ENCODE measurements at regions not wholly inside any gene's neighbourhood (a gene's known extent, or its start where the extent isn't known, plus 50 kb on each side); places are given as distances from the start of the nearest gene placed in this dataset.

DNA sequence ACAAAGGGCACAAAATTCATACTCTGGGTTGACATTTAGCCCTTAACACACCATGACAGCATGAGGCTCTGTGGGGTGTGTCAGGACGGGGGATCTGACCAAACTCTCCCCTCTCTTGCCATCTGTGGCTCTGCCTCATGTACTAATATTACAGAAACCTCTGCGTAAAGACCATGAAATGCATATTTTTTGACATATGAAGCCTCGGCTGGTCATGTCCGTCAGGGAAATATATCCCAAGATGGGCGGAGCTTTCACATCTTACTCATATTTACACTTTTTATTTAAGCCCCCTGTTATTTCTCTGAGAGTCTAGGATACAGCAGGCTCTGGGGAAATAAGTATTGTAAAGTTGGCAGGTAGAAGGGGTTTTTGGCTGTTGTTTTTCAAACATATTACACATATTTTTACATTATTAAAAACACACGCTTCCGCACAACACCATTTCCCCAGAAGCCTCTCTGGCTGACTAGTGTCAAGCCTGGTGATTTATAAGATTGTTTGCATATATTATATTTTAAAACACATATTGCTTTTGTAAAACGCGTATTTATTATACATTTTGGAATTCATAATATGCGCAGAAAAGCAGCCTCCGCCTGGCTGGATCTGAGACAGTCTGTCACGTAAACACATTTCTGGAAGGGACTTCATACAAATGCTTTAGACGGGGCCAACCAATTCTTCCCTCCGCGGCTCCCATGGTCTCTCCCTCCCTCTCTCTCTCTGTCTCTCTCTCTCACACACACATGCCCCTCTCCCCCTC, 237.7 kb upstream of the ZFHX3 start:
- H3K4me3 Mint-ChIP-seq, result no peak overlapping the region

DNA sequence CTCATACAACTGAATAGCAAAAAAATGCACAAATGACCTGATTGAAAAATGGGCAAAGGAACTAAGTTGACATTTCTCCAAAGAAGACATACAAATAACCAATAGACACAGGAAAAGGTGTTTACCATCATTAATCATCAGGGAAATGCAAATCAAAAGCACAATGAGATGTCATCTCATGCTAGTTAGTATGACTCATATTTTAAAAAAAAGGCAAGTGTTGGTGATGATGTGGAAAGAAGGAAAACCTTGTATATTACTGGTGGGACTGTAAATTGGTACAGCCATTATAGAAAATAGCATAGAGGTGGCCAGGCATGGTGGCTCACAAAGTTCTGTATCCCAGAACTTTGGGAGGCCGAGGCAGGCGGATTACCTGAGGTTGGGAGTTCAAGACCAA, 232.5 kb upstream of the ZFHX3 start:
- Histone ChIP-seq H3K27ac (ENCODE audit: low read depth, low read length) (no peak overlapping the region), H3K9ac (ENCODE audit: extremely low read depth, low read length, poor library complexity, severe bottlenecking) (no peak overlapping the region), H3K4me3 (ENCODE audit: low read length) (no peak overlapping the region), H3K27me3 (ENCODE audit: control insufficient read depth, insufficient read depth, low read length, poor library complexity, severe bottlenecking) (no peaks in the 10 kb centered on the region), H3K9me3 (ENCODE audit: control insufficient read depth, low read length) (no peaks in the 10 kb centered on the region), H3K36me3 (ENCODE audit: control insufficient read depth, insufficient read depth, low read length) (no peaks in the 10 kb centered on the region), H3K4me1 (ENCODE audit: control insufficient read depth, insufficient read depth, low read length) (no peaks in the 10 kb centered on the region)
- Mint-ChIP-seq H3K9me3 (peaks cover 6% of the 10 kb centered on the region), H3K27me3 (ENCODE audit: insufficient read depth) (peaks cover 2% of the 10 kb centered on the region), H3K4me1 (no peaks in the 10 kb centered on the region), H3K4me3 (no peak overlapping the region), H3K36me3 (ENCODE audit: low read depth) (no peaks in the 10 kb centered on the region), H3K27ac (no peak overlapping the region)
- TF ChIP-seq, protein P1, sequence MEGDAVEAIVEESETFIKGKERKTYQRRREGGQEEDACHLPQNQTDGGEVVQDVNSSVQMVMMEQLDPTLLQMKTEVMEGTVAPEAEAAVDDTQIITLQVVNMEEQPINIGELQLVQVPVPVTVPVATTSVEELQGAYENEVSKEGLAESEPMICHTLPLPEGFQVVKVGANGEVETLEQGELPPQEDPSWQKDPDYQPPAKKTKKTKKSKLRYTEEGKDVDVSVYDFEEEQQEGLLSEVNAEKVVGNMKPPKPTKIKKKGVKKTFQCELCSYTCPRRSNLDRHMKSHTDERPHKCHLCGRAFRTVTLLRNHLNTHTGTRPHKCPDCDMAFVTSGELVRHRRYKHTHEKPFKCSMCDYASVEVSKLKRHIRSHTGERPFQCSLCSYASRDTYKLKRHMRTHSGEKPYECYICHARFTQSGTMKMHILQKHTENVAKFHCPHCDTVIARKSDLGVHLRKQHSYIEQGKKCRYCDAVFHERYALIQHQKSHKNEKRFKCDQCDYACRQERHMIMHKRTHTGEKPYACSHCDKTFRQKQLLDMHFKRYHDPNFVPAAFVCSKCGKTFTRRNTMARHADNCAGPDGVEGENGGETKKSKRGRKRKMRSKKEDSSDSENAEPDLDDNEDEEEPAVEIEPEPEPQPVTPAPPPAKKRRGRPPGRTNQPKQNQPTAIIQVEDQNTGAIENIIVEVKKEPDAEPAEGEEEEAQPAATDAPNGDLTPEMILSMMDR (conservative IDR thresholded peaks at IDR 0.05), result no peak
- WGBS, 2 experiments (ENCODE audit: insufficient coverage in 1 of 2, insufficient read length in 1 of 2), result 80 to 93% methylated on average over 1 to 2 of the region's 2 CpGs
- DNase-seq, result no peak

More for the DNA sequence above, 237.7 kb upstream of the ZFHX3 start:
- TF ChIP-seq, protein P1 (conservative IDR thresholded peaks at IDR 0.05), result no peak
- no peaks in the 10 kb centered on the region for H3K4me1 ChIP-seq (ENCODE audit: control insufficient read depth, insufficient read depth, low read length)
- no peak overlapping the region for H3K27ac ChIP-seq (ENCODE audit: low read depth, low read length)
- Mint-ChIP-seq H3K27ac (no peak overlapping the region), H3K9me3 (no peaks in the 10 kb centered on the region), H3K36me3 (ENCODE audit: low read depth) (no peaks in the 10 kb centered on the region), H3K27me3 (ENCODE audit: insufficient read depth) (peaks cover 3% of the 10 kb centered on the region), H3K4me1 (peaks cover 2% of the 10 kb centered on the region)
- no peak for DNase-seq
- H3K27me3 ChIP-seq (ENCODE audit: control insufficient read depth, insufficient read depth, low read length, poor library complexity, severe bottlenecking), result no peaks in the 10 kb centered on the region
- no peaks in the 10 kb centered on the region for H3K9me3 ChIP-seq (ENCODE audit: control insufficient read depth, low read length)
- H3K9ac ChIP-seq (ENCODE audit: extremely low read depth, low read length, poor library complexity, severe bottlenecking), result no peak overlapping the region
- no peaks in the 10 kb centered on the region for H3K36me3 ChIP-seq (ENCODE audit: control insufficient read depth, insufficient read depth, low read length)
- H3K4me3 ChIP-seq (ENCODE audit: low read length), result no peak overlapping the region
- 85 to 89% methylated on average over 10 to 13 of the region's 15 CpGs for WGBS, 2 experiments (ENCODE audit: insufficient coverage in 1 of 2, insufficient read length in 1 of 2)

DNA sequence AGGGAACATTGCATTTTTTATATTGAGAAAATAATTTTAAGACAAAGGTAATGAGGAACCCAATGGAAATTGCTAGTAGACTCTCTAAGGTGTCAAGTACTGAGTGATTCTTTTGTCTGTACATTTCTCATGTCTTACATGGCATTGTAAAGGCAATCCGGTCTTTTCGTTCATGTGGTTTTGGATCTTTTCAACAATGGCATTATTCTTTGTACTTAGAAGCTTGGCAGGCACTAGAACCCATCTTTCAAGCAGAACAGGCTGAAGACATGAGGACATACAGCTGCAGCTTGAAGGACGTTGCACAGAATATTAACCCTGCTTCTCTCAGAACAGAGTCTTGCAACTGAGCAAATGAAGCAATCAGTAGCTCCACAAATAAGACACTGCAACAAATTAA, 231.5 kb upstream of the ZFHX3 start:
- H3K27ac ChIP-seq (ENCODE audit: low read depth, low read length), result no peak overlapping the region
- Mint-ChIP-seq H3K27me3 (ENCODE audit: insufficient read depth) (peaks cover 2% of the 10 kb centered on the region), H3K4me1 (no peaks in the 10 kb centered on the region), H3K9me3 (peaks cover 6% of the 10 kb centered on the region), H3K4me3 (no peak overlapping the region), H3K36me3 (ENCODE audit: low read depth) (no peaks in the 10 kb centered on the region), H3K27ac (no peak overlapping the region)
- H3K9ac ChIP-seq (ENCODE audit: extremely low read depth, low read length, poor library complexity, severe bottlenecking), result no peak overlapping the region
- no peak for DNase-seq
- H3K27me3 ChIP-seq (ENCODE audit: control insufficient read depth, insufficient read depth, low read length, poor library complexity, severe bottlenecking), result no peaks in the 10 kb centered on the region
- no peaks in the 10 kb centered on the region for H3K4me1 ChIP-seq (ENCODE audit: control insufficient read depth, insufficient read depth, low read length)
- H3K36me3 ChIP-seq (ENCODE audit: control insufficient read depth, insufficient read depth, low read length), result no peaks in the 10 kb centered on the region
- H3K4me3 ChIP-seq (ENCODE audit: low read length), result no peak overlapping the region
- no peaks in the 10 kb centered on the region for H3K9me3 ChIP-seq (ENCODE audit: control insufficient read depth, low read length)
- TF ChIP-seq, protein P1 (conservative IDR thresholded peaks at IDR 0.05), result no peak
- 91 to 93% methylated on average over 3 of the region's 3 CpGs for WGBS, 2 experiments (ENCODE audit: insufficient coverage in 1 of 2, insufficient read length in 1 of 2)

Data from endodermal cell (in vitro differentiated cells).